ENCODE measurements at regions not wholly inside any gene's neighbourhood (a gene's known extent, or its start where the extent isn't known, plus 50 kb on each side); places are given as distances from the start of the nearest gene placed in this dataset.

DNA sequence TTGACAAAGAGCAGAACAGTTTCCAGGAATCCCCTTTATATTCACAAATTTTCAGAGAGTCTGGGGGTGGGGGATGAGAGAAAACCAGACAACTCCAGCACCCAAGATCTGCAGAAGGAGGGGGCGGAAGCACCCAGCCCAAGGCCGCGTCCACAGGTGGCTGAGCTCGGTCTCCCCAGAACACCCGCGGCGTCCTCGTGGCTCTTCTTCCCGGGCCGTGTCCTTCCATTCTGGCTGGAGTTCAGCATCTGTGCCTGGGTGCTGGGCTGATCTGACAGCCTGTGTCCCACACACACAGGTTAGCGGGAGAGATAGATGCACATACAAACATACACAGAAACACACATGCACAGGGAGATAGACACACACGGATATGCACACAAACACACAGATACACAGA lies 455.8 kb upstream of the SALL3 start:
- no peak for DNase-seq

DNA sequence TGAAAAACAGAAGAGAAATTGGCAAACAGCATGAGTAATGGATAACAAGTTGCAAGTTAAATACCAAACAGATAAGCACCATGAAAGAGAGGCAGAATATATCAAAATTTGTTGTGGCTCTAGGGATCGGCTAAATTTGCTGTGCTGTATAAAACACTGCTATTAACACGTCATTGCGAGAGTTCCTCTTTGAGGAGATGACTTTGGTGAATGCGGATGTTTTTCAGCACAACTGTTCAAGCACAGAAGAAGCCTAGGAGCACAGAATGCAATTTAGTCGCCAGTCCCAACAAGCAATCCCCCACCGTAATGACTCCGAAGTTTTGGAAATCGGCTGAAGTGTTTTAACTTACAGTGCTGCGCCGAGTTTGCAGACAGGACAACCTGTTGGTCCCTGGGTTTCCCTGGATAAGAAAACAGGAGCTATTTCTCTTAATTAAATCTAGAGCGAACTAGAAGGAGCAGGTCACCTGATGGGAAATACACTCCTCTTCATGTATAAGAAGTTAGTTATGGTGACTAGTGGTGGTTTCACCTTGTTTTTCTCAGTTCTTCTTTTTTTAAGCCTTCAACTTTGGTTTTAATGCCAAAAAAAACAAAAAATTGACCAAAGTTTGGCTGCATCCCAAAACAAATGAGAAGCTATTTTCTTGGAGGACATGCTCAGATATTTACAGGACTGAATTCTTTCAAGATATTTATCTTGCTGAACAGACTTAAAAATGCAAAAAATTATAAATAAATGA lies 454.1 kb upstream of the SALL3 start:
- no peak for DNase-seq

DNA sequence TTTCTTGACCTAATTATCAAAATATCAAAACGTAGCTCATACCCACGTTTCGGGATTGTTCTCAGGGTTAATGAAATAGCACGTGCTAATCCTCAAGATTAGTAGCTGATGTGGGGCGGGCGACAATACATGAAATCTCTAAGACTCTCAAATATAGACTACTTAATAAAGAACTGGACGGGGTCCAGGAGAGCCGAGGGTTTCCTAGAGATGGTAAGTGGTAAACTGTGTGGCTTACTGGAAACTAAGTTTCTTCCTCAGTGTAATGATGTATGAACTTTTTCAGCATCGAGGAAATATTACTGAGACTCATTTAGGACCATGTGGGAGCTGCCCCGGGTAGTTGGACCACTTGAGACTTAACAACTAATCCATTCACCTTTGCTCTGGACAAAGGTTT lies 453.3 kb upstream of the SALL3 start:
- no peak for DNase-seq

DNA sequence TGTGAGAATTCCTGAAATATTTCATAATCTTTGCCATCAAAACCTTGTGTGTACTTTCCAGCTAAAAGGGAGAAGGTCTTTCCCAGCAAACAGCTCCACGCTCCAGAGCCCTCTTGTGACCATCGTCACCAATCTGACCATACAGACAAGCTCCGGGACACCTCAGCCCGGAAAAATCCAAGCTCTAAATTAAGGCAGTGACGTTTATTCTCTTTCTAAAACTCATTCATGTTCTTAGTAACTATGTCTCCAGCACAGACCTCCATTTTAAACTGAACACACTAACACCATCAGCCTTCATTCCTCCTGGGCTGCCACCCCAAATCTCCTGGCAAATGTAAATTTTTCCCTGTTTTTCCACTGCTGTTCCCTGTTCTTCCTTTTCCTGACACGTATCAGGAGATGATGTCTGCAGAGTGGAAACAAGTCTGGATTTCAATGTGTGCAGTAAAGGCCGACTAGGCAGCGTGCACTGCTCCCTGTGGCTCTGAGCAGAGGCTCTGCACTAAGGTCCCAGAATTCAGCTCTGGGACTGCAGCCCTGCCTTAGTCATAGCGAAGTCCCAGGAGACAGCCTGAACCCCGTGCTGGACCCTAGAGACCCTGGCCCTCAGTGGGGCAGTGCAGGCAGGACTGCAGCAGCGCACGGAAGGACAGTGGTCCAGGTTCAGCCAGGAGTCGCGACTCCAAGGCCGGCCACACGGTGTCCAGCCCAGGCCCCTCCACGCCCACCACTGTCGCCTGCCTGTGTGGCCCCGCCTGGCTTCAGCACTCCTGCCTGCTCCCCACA lies 452.5 kb upstream of the SALL3 start:
- no peak for DNase-seq

DNA sequence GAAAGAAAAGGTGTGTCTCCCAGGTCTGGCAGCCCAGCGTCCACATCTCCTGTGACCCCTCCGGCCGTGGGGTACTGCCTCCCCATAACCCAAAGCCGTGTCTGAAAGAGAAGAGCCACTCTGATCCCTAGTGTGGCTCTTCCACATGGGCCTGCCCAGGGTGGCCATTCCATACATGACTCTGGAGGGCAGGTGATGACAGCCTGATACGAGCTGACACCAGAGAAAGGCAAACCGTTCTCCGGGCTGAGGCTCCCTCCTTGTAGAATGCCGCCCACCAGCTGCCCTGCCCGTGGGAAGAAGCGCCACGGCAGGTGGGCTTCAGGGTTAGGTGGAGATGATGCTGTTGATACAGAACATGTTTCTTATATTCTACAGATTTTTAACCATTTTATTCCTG lies 451.6 kb upstream of the SALL3 start:
- no peak for DNase-seq

DNA sequence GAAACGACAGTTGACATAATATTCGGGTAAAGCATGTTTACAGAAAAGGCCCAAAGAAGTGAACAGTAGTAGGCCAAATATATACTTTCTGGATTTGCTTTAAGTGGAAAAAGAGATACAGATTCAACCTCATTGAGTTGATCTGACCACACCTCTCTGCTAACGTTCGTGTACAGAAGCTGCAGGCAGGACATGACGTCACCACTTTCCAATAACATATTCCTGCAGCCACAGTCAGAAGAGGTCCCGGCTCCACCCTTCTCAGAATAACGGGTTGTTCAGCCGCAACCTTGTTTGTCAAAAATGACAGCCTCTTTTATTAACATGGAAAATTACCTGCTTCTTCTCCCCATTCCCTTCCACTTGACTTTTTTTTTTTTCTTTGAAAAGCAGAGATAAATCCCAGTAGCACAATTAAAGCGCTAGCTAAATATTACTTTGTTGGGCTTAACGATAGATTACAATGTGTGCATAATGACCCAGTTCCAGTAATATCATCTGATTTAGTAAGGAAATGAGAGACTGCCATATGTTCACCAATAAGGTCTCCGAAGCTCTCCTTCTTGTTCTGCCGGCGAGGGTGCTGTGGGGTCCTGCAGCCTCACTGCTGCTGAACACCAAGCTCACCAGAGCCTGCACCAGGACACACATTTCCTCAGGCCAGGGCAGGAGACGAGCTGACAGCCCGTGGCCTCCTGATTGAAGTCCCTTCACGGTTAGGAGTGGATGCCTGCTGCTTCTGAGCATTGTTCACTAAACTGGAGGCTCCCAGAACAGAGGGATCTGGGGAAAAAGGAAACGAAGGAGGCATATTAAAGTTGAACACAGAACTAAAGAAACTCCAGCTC lies 451.0 kb upstream of the SALL3 start:
- DNase-seq = no peak

DNA sequence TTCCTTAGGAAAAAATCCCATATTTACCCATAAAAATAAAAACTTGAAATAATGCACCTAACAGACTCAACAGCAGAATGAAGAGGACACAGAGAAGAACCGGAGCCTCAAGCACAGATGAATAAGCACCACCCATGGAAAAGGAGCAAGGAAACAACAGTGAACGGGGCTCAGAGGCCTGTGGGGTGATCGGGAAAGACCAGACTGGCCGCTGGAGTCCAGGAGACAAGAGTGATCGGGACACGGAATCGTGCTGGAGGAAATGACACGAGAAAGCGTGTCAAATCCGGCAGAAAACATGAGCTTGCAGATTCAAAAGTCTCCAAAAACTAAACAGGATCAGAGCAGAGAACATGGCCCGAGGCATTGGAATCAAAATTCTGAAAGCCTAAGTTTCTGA lies 448.0 kb upstream of the SALL3 start:
- no peak for DNase-seq

DNA sequence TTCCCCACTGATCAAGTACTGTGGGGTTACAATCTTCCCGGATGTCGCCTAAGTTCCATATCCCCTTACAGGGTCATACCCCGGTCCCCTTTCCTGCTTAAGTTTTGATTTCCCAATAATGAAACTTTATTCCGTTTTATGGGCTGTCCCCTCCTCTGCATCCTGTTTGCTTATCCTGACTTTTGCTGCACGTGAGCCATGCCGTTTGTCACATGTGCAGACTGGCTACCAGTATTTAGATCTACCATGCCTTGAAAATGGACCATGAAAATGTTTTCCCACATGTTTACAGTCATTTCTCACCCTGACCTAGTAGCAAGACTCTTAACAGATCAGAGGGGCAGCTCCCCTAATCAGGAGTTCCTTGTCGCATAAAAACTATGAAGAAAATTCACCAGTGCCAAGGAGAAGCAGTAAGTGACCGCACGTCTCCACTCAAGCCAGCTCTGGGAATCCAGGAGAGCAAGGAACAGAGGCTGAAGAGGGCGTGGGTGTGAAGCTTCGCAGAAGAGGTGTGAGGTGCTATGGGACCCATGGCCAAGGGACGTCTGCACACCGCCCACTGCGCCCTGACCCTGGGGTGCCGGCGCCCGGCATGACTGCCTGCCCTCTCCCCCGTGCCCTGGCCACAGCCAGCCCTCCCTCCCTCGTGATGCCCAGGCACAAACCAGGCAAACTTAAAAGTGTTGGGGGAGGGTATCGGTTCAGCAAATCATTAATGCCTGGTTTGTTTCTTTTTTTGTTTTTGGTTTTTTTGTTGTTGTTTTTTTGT lies 440.8 kb upstream of the SALL3 start:
- no peak for DNase-seq

DNA sequence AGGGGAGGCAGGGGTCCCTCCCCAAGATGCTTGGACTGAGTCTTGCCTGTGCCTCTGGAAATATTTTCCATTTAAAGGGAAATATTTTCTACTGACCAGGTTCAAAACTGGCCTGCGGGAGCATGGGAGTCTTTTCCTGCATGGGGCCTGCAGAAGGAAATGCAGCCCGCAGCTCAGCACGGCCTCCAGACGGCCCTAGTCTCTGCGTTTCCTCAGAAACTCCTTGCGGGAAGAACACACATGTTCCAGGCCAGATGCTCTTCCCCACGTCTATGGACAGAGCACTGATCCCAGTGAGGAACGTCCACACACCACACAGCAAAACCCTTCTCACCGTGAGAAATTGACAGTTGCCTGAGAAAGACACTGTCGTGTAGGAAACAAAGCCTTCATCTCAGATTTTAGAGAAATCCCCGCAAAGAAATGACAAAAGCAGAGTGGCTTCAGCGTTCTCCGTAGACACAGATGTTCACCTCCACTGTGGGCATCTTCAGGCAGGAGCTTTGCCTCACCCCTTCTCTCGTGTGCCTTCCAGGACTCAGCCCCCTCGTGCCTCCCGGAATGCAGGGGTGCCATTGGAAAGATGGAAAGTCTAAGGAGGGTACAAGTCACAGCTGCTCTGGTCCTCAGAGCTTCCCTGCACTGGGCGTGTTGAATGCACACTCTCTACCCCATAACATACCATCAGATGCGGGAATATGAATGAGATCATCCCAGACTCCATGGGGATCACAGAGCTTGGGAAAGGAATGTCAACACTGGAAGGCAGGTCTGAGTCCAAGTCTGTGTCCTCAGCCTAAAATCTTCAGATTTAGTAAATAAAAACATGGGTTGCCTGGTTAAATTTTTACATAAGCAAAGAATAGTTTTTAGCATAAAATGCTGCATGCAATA lies 438.7 kb upstream of the SALL3 start:
- DNase-seq = no peak

DNA sequence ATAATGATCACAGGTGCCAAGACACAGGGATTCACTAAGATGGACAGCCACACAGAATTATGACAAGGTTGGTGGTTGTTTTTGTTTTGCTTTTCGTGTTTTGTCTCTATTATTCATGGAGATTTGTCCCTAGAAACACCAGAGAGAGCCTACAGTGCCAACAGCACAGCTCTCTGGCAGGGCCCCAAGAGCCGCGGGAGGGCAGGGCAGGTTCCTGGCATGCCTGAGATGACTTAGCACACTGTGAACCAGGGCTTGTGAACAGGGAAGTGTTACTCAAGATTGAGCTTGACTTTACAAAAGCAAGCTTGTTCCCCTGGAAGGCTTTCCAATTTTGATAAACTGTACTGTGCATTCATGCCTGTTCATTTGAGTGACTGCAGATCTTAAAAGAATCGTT lies 437.4 kb upstream of the SALL3 start:
- no peak for DNase-seq

DNA sequence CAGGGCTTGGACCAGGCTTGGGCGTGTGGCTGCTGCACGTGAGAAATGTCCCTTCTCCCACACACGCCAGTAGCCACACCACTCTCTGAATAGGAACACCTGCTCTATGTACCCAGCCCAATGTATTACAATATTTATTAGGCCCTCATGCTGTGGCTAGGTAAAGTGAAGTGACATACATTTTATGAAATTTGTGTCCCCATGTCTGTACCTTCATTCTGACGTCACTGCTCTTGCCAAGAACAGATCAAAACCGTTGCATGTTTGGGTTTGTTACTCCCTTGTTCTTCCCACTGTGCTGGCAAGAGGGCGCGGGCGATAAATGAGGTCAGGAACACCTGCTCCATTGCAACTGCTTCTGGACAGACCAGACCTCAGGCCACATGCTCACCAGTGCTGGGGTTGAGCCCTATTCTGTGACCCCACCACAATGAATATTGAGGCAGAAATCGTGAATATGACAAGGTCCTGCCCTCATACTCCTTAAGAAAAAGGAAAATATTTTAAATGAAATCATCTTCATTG lies 436.4 kb upstream of the SALL3 start:
- DNase-seq = no peak

DNA sequence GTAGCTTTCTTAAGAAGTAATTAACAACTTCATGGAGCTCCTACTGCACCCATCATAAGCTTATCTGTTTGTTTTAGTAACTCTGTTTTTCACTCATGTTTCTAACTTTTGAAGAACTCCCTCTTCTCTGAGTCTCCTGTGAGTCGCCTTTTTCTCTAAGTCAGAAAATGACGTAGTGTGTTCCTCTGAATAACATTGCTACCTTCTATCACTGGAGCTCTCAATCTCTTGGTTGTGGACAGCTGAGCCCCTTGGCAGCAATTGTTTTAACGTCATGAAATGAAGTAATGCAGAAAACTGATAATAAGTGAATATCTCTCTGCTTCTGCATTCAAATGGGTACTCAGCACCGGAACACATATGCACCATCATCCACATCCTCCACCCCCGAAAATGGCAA lies 433.3 kb upstream of the SALL3 start:
- DNase-seq = no peak

DNA sequence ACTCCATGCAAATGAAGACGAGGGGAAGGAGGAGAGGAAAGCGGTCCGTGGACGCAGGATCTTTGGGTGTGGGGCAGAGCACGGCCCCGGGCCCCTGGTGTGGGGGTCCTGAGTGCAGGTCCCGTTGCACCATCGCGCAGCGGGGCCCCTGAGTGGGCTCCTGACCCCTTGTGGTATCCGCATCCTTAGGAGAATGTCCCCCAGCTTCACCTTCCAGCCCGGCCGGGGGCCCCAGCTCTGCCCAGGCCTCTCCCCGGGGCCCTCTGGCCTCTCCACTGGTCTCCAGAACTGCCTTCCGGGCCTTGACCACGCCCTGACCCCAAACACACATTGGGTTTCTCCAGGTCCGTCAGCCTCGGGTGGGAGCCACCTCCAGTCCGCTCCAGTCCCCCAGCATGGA lies 431.8 kb upstream of the SALL3 start:
- DNase-seq = no peak

DNA sequence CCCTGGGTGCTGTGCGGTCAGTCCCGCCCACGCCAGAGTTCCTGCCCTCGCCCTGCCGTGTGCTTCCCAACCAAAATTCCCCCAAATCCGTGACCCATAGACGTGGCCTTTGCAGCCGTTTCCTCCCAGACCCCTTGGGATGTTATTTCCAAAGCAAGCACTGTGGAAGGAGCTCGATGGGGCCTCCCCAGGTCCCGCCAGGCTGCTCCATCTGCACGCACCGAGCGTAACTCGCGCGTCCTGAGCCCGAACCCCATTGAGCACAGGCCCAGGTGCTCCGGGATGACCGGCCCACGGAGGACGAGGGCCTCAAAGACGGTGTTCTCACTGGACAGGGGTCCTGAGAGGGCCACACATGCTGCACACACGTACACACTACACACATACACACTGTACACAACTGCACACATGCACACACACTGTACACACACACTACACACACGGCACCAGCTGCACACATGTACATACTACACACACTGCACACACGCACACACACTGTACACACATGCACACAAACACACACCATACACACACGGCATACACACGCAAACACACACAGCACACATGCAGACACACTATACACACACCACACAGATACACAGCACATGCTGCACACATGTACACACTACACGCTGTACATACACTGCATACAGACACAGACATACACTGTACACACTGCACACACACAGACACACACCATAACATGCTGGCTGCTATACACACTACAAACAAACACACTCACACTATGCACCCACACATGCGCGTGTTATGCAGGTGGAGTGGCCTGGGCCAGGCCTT lies 431.2 kb upstream of the SALL3 start:
- no peak for DNase-seq

DNA sequence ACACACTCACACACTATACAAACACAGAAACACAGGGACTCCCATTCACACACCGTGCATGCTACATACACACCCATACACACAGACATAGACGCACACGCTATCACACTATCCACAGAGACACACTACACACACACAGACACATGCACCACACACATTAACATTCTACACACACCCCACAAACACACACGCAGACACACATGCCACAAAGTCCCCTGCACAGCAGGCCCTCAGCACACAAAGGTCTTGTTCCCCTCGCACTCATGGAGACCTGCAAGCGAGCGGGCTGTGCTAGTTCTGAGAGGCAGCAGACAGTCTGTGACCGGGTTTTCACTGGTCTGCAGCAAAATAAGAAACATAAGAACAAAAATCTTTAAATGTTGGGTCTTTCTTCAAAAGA lies 429.6 kb upstream of the SALL3 start:
- no peak for DNase-seq

DNA sequence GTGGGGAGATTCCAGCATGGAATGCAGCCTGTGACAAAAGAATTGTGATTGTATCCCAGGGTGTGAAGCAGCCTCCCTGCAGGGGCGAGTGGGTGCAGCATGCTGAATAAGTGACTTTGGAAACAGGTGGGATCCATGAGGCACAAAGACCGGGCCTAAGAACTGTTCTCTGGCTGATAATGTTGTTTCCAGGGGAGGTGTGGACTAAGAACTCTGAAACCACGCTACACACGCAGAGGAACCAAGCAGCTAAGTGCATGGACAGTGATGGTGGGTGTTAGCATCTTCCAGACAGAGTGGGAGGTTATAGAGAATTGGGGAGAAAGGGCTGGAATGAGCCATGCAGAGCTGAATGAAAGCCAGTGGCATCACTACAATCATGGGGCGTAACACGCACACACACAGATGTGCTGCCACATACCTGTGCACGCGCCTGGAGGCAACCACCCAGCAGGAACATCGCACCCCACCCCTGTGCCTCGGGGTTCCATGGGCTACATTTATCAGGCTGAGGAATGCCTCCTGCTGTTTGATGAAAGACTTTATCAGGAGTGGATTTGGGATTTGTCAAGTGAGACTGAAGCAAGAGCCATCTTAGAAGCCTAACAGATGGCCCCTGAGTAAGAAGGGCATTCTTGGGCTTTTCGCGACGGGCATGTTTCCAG lies 424.5 kb upstream of the SALL3 start:
- DNase-seq = no peak

DNA sequence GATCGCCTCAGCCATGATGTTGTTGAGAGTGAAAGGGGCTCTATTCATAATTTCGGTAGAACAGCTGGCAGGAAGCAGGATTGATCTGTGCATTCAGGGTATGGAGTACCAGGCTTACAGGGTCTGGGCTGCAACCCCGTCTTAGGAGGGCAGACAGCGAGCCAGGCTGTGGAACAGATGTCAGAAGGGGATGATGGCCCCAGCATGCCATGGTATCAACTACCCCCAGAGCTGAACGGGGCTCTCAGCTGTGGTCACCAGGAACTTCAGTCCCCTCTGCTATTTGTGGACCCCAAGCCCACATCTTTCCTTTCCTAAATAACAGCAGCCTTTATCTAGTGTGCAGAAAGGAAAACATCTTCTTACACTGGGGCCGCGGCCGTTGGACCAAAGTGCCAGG lies 422.2 kb upstream of the SALL3 start:
- DNase-seq = no peak

DNA sequence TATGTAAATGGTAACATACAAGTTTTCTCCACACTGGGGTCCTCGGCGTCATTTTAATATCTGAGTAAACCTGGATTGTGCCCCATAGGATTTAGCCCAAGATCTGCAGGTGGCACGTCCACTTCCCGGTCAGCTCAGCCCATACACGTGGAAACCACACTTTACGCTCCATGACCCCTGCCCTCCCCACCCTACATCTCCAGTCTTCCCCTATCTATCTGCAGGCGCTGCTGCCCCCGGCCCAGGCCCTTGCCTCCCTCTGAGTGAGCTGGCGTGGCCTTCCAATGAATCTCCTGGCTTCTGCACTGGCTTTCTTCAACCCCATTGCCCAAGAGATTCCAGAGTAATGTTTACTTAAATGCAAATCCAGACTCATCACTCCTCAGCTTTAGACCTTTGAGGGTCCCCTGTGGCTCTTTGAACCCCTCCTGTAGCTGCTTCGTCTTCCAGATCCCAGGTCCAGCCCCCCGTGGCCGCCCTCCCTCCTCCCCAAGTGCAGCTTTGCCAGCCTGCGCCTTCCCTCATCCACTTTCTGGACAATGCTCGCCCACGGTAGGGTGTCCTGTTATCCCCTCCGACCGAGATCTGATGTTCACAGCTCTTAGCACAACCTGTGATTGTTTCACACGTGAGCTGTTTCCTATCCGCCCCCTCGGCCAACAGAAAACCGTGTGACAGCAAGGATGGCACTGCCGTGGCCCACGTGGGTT lies 421.4 kb upstream of the SALL3 start:
- DNase-seq = no peak

DNA sequence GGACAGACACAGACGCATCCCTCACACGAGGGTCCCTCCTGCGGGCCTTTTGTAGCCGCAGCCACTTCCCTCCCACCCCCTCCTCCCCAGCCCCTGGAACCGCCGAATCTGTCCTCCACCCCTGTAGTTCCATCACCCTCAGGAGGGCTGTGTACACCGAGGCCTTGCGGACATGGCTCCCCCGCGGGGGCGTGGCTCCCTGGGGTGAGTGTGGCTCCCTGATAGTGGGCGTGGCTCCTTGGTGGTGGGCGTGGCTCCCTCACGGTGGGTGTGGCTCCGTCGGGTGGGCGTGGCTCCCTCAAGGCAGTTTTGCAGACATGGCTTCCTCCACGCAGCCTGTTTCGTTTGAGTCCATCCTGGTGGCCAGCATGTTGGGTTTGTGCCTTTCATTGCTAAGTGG lies 420.7 kb upstream of the SALL3 start:
- DNase-seq = no peak
